HEK293 (cell line): ENCODE measurements at regions not wholly inside any gene's neighbourhood (a gene's known extent, or its start where the extent isn't known, plus 50 kb on each side); places are given as distances from the start of the nearest gene placed in this dataset.

ENCODE experiments used
- CTCF ChIA-PET: fragments of 350-600 bp; formaldehyde crosslinking; extraction: SDS; loops from one replicate; lab custom pipeline; 2021; ENCODE audit warnings: antibody characterized with exemption; lab: Yijun Ruan, JAX
- POLR2A ChIA-PET: fragments of 300-600 bp; formaldehyde crosslinking; extraction: SDS; loops from one replicate; lab custom pipeline; 2020; ENCODE audit warnings: antibody characterized with exemption, inconsistent platforms; lab: Yijun Ruan, JAX
- H3K27ac ChIP-seq: fragments of 200-500 bp; sonication (Bioruptor generic); 2 replicates; pipeline ENCODE4 v1.5.1; 2014; ENCODE audit warnings: low read depth, low read length, control low read depth, inconsistent platforms; ENCODE audit errors: extremely low read depth
- H3K36me3 ChIP-seq, 2 experiments: fragments of 200-500 bp in 1 of 2; sonication (Bioruptor generic) in 1 of 2; 1 replicate in 1 of 2; 2 replicates in 1 of 2; pipeline ENCODE4 v1.5.1; 2014 to 2017; ENCODE audit warnings: inconsistent platforms in 2 of 2, low read length in 2 of 2; ENCODE audit not compliant: control insufficient read depth in 2 of 2, insufficient read depth in 1 of 2
- H3K4me1 ChIP-seq: fragments of 200-500 bp; sonication (Bioruptor generic); 2 replicates; pipeline ENCODE4 v1.5.1; 2014; ENCODE audit warnings: mild to moderate bottlenecking, low read length, inconsistent platforms; ENCODE audit not compliant: control insufficient read depth, insufficient read depth
- H3K4me3 ChIP-seq: 2 replicates; pipeline ENCODE4 v1.5.1; 2011; ENCODE audit warnings: low read depth, mild to moderate bottlenecking, control low read depth, low read length, moderate library complexity
- H3K9me3 ChIP-seq: fragments of 200-500 bp; sonication (Bioruptor generic); 2 replicates; pipeline ENCODE4 v1.5.1; 2014; ENCODE audit warnings: low read depth, low read length, inconsistent platforms; ENCODE audit not compliant: control insufficient read depth, insufficient read depth
- GLIS1 ChIP-seq: fragments of 450-650 bp; formaldehyde crosslinking; IDR thresholded peaks from 2 replicates; pipeline ENCODE4 v1.5.1; 2016; ENCODE audit warnings: missing biosample characterization, missing genetic modification characterization
- IKZF3 ChIP-seq: fragments of 450-650 bp; IDR thresholded peaks from 2 replicates; pipeline ENCODE4 v1.5.0; 2018; ENCODE audit warnings: missing biosample characterization, mild to moderate bottlenecking, missing genetic modification characterization, moderate library complexity
- KLF10 ChIP-seq: fragments of 450-650 bp; IDR thresholded peaks from 2 replicates; pipeline ENCODE4 v1.5.1; 2018; ENCODE audit warnings: missing biosample characterization, mild to moderate bottlenecking, missing genetic modification characterization
- OVOL3 ChIP-seq: fragments of 450-650 bp; formaldehyde crosslinking; IDR thresholded peaks from 2 replicates; pipeline ENCODE4 v1.5.1; 2016; ENCODE audit warnings: missing biosample characterization, missing genetic modification characterization
- SALL2 ChIP-seq: fragments of 450-650 bp; formaldehyde crosslinking; IDR thresholded peaks from 2 replicates; pipeline ENCODE4 v1.5.0; 2017; ENCODE audit warnings: missing biosample characterization, mild to moderate bottlenecking, missing genetic modification characterization, borderline replicate concordance
- ZBTB11 ChIP-seq: fragments of 450-650 bp; formaldehyde crosslinking; conservative IDR thresholded peaks from 2 replicates; pipeline ENCODE4 v1.5.1; 2016; ENCODE audit warnings: low read depth, missing biosample characterization, missing genetic modification characterization
- ZBTB49 ChIP-seq: fragments of 450-650 bp; formaldehyde crosslinking; IDR thresholded peaks from 2 replicates; pipeline ENCODE4 v1.5.1; 2016; ENCODE audit warnings: missing biosample characterization, missing genetic modification characterization, low read depth
- ZNF112 ChIP-seq: fragments of 450-650 bp; formaldehyde crosslinking; IDR thresholded peaks from 2 replicates; pipeline ENCODE4 v1.5.0; 2017; ENCODE audit warnings: missing biosample characterization, missing genetic modification characterization
- ZNF114 ChIP-seq: fragments of 450-650 bp; formaldehyde crosslinking; IDR thresholded peaks from 2 replicates; pipeline ENCODE4 v1.5.0; 2017; ENCODE audit warnings: missing biosample characterization, missing genetic modification characterization
- ZNF280C ChIP-seq: fragments of 450-650 bp; formaldehyde crosslinking; IDR thresholded peaks from 2 replicates; pipeline ENCODE4 v1.5.1; 2016; ENCODE audit warnings: missing biosample characterization, missing genetic modification characterization
- ZNF280D ChIP-seq: fragments of 450-650 bp; formaldehyde crosslinking; IDR thresholded peaks from 2 replicates; pipeline ENCODE4 v1.5.1; 2016; ENCODE audit warnings: missing biosample characterization, missing genetic modification characterization
- ZNF544 ChIP-seq: fragments of 450-650 bp; formaldehyde crosslinking; IDR thresholded peaks from 2 replicates; pipeline ENCODE4 v1.5.0; 2017; ENCODE audit warnings: missing biosample characterization, missing genetic modification characterization
- ZNF560 ChIP-seq: fragments of 450-650 bp; formaldehyde crosslinking; IDR thresholded peaks from 2 replicates; pipeline ENCODE4 v1.5.1; 2017; ENCODE audit warnings: missing biosample characterization, missing genetic modification characterization, borderline replicate concordance
- ZNF776 ChIP-seq: fragments of 450-650 bp; formaldehyde crosslinking; IDR thresholded peaks from 2 replicates; pipeline ENCODE4 v1.5.0; 2017; ENCODE audit warnings: missing biosample characterization, missing genetic modification characterization, borderline replicate concordance
- ZSCAN30 ChIP-seq: fragments of 450-650 bp; IDR thresholded peaks from 2 replicates; pipeline ENCODE4 v1.5.1; 2018; ENCODE audit warnings: missing biosample characterization, mild to moderate bottlenecking, missing genetic modification characterization, moderate library complexity
- TF ChIP-seq, protein P1 (sequence below): fragments of 450-650 bp; formaldehyde crosslinking; IDR thresholded peaks from 2 replicates; pipeline ENCODE4 v1.5.1; 2016; ENCODE audit warnings: missing biosample characterization, missing genetic modification characterization
- TF ChIP-seq, protein P2 (sequence below): fragments of 450-650 bp; IDR thresholded peaks from 2 replicates; pipeline ENCODE4 v1.5.1; 2018; ENCODE audit warnings: missing biosample characterization, missing genetic modification characterization

DNA sequence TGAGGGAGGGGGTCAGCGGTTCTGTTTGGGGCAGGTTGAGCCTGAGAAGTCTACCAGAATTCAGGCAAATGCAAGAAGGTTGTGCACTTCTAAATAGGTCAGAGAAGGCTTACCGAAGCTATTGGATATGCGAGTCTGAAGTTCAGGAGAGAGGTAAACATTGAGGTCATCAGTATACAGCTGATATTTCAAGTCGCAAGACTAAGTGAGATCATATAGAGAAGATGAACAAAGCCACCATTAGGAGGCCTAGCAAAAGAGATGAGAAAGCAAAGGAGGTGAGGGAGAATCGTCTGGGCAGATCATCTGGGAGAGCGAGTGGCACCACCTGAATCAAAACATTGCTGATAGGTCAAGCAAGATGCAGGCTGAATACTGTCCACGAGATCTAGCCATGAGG is 430.6 kb downstream of the BUD13 start:
- Histone ChIP-seq H3K27ac (no peak overlapping the region), H3K4me1 (no peaks in the 10 kb centered on the region), H3K9me3 (no peaks in the 10 kb centered on the region), H3K36me3 (no peaks in the 10 kb centered on the region), H3K4me3 (no peak overlapping the region)
- POLR2A ChIA-PET: no interaction called here
- CTCF ChIA-PET: no interaction called here
- TF ChIP-seq ZNF544 (no peak), ZNF776 (tag by site-specific recombination) (no peak), GLIS1 (tag by site-specific recombination) (no peak), ZNF280D (tag by site-specific recombination) (no peak), IKZF3 (tag by site-specific recombination) (no peak), ZNF560 (tag by site-specific recombination) (no peak), KLF10 (no peak), ZNF112 (tag by site-specific recombination) (no peak), ZNF114 (no peak), ZSCAN30 (no peak), ZNF280C (no peak), SALL2 (tag by site-specific recombination) (no peak)
- TF ChIP-seq, protein P1, sequence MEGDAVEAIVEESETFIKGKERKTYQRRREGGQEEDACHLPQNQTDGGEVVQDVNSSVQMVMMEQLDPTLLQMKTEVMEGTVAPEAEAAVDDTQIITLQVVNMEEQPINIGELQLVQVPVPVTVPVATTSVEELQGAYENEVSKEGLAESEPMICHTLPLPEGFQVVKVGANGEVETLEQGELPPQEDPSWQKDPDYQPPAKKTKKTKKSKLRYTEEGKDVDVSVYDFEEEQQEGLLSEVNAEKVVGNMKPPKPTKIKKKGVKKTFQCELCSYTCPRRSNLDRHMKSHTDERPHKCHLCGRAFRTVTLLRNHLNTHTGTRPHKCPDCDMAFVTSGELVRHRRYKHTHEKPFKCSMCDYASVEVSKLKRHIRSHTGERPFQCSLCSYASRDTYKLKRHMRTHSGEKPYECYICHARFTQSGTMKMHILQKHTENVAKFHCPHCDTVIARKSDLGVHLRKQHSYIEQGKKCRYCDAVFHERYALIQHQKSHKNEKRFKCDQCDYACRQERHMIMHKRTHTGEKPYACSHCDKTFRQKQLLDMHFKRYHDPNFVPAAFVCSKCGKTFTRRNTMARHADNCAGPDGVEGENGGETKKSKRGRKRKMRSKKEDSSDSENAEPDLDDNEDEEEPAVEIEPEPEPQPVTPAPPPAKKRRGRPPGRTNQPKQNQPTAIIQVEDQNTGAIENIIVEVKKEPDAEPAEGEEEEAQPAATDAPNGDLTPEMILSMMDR (tag by site-specific recombination): no peak

DNA sequence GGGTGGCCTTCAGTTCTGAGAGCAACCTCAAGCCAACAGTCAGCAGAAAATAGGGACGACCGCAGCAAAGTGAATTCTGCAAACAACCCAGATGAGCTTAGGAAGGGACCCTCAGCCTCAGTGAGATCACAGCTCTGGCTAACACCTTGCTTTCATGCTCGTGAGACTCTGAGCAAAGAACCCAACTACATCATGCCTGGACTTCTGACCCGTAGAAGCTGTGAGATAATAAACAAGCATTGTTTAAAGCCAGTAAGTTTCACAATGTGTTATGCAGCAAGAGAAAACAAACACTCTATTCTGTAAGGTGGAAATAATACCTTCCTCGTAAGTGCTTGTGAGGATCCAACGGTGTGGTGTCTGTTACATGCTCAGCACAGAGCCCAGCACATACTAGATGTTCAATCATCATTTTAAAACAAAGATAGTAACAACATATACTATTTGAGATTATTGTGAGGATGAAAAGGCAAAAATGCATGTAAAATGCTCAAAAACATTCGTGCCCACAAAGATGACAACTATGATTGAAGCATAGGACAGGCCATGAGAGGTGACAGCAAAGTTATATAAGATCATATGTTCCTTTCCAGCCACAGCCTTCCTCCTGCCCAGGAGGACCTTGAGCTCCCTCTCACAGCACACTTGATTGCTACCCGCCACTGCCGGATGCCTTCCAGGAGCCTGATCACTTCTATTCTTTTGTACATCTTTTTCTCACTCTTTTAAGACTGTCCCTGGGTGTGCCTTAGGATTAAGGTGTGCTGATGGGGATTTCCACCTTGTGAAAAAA is 433.3 kb downstream of the BUD13 start:
- ChIA-PET CTCF (no interaction called here), POLR2A (interaction anchor here (0.6 kb wide), 1 partner anchor 59 kb away, joined by 12 read pairs; no protein-coding TSS in a partner anchor)
- Histone ChIP-seq H3K9me3 (no peaks in the 10 kb centered on the region), H3K36me3 (no peaks in the 10 kb centered on the region), H3K4me3 (no peak overlapping the region), H3K27ac (no peak overlapping the region), H3K4me1 (no peaks in the 10 kb centered on the region)
- TF ChIP-seq OVOL3 (tag by site-specific recombination) (no peak), ZBTB49 (no peak), ZBTB11 (no peak), ZNF544 (no peak)
- TF ChIP-seq, protein P2, sequence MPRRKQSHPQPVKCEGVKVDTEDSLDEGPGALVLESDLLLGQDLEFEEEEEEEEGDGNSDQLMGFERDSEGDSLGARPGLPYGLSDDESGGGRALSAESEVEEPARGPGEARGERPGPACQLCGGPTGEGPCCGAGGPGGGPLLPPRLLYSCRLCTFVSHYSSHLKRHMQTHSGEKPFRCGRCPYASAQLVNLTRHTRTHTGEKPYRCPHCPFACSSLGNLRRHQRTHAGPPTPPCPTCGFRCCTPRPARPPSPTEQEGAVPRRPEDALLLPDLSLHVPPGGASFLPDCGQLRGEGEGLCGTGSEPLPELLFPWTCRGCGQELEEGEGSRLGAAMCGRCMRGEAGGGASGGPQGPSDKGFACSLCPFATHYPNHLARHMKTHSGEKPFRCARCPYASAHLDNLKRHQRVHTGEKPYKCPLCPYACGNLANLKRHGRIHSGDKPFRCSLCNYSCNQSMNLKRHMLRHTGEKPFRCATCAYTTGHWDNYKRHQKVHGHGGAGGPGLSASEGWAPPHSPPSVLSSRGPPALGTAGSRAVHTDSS (tag by site-specific recombination): no peak
